ENCODE measurements at regions not wholly inside any gene's neighbourhood (a gene's known extent, or its start where the extent isn't known, plus 50 kb on each side); places are given as distances from the start of the nearest gene placed in this dataset.

Small RNAs in the stretch of these regions (small RNA-seq; reads per million reads assigned to genes)
- gene AL161713.1 (0 reads per million in 2 experiments), gene AL163642.1 (0 reads per million in 2 experiments), gene RF00017 (0 reads per million in 2 experiments), gene RNU6-976P (0 reads per million in 2 experiments), gene RNU6ATAC28P (0 reads per million in 2 experiments), gene RNU7-51P (0 reads per million in 2 experiments)
